ENCODE measurements at regions not wholly inside any gene's neighbourhood (a gene's known extent, or its start where the extent isn't known, plus 50 kb on each side); places are given as distances from the start of the nearest gene placed in this dataset.
"Not testable (repeated sequence)": the region's sequence is repeated elsewhere in the genome, so short reads cannot be mapped to it uniquely, and the experiment has no call there.

GRCh38 chr13:83439464-83439863 lies 442.8 kb downstream of the SLITRK1 start:
- H3K27me3 ChIP-seq (ENCODE audit: control insufficient read depth, insufficient read depth, low read length); H3K27ac ChIP-seq (ENCODE audit: low read depth, low read length); H3K4me3 ChIP-seq (ENCODE audit: low read depth, low read length); H3K4me1 ChIP-seq (ENCODE audit: control insufficient read depth, insufficient read depth, low read length); DNase-seq (ENCODE audit: low read depth in 4 of 6, low spot score in 6 of 6); H3K36me3 ChIP-seq (ENCODE audit: control insufficient read depth, insufficient read depth, low read length); H3K9me3 ChIP-seq (ENCODE audit: control insufficient read depth, insufficient read depth, low read length): not testable (repeated sequence)
- WGBS (ENCODE audit: insufficient coverage), result 95% methylated on average over 12 of the region's 12 CpGs

GRCh38 chr13:83423861-83424260 lies 458.4 kb downstream of the SLITRK1 start:
- Histone ChIP-seq H3K36me3 (ENCODE audit: control insufficient read depth, insufficient read depth, low read length) (no peaks in the 10 kb centered on the region), H3K4me1 (ENCODE audit: control insufficient read depth, insufficient read depth, low read length) (no peaks in the 10 kb centered on the region), H3K27me3 (ENCODE audit: control insufficient read depth, insufficient read depth, low read length) (no peaks in the 10 kb centered on the region), H3K9me3 (ENCODE audit: control insufficient read depth, insufficient read depth, low read length) (peaks cover 3% of the 10 kb centered on the region), H3K4me3 (ENCODE audit: low read depth, low read length) (no peak overlapping the region), H3K27ac (ENCODE audit: low read depth, low read length) (no peak overlapping the region)
- DNase-seq (ENCODE audit: low read depth in 4 of 6, low spot score in 6 of 6), result no peak
- WGBS (ENCODE audit: insufficient coverage), result no CpG with 5 or more reads among the region's 3 CpGs

GRCh38 chr13:83423381-83423780 lies 458.9 kb downstream of the SLITRK1 start:
- no peaks in the 10 kb centered on the region for H3K4me1 ChIP-seq (ENCODE audit: control insufficient read depth, insufficient read depth, low read length)

GRCh38 chr13:83414393-83414792 lies 467.9 kb downstream of the SLITRK1 start:
- Histone ChIP-seq H3K27me3 (ENCODE audit: control insufficient read depth, insufficient read depth, low read length) (no peaks in the 10 kb centered on the region), H3K9me3 (ENCODE audit: control insufficient read depth, insufficient read depth, low read length) (no peaks in the 10 kb centered on the region), H3K27ac (ENCODE audit: low read depth, low read length) (no peak overlapping the region), H3K4me1 (ENCODE audit: control insufficient read depth, insufficient read depth, low read length) (no peaks in the 10 kb centered on the region), H3K36me3 (ENCODE audit: control insufficient read depth, insufficient read depth, low read length) (no peaks in the 10 kb centered on the region), H3K4me3 (ENCODE audit: low read depth, low read length) (no peak overlapping the region)
- 100% methylated on average over 1 of the region's 4 CpGs for WGBS (ENCODE audit: insufficient coverage)
- no peak for DNase-seq (ENCODE audit: low read depth in 4 of 6, low spot score in 6 of 6)

More at GRCh38 chr13:83423381-83423780, 458.9 kb downstream of the SLITRK1 start:
- Histone ChIP-seq H3K4me3 (ENCODE audit: low read depth, low read length) (no peak overlapping the region), H3K9me3 (ENCODE audit: control insufficient read depth, insufficient read depth, low read length) (peaks cover 3% of the 10 kb centered on the region), H3K27me3 (ENCODE audit: control insufficient read depth, insufficient read depth, low read length) (no peaks in the 10 kb centered on the region), H3K27ac (ENCODE audit: low read depth, low read length) (no peak overlapping the region), H3K36me3 (ENCODE audit: control insufficient read depth, insufficient read depth, low read length) (no peaks in the 10 kb centered on the region)
- WGBS (ENCODE audit: insufficient coverage), result no CpG with 5 or more reads among the region's 2 CpGs
- no peak for DNase-seq (ENCODE audit: low read depth in 4 of 6, low spot score in 6 of 6)

- no peak for DNase-seq (ENCODE audit: low read depth in 4 of 6, low spot score in 6 of 6)
- Histone ChIP-seq H3K27me3 (ENCODE audit: control insufficient read depth, insufficient read depth, low read length) (no peaks in the 10 kb centered on the region), H3K36me3 (ENCODE audit: control insufficient read depth, insufficient read depth, low read length) (no peaks in the 10 kb centered on the region), H3K4me1 (ENCODE audit: control insufficient read depth, insufficient read depth, low read length) (no peaks in the 10 kb centered on the region), H3K27ac (ENCODE audit: low read depth, low read length) (no peak overlapping the region), H3K4me3 (ENCODE audit: low read depth, low read length) (no peak overlapping the region), H3K9me3 (ENCODE audit: control insufficient read depth, insufficient read depth, low read length) (no peaks in the 10 kb centered on the region)
- WGBS (ENCODE audit: insufficient coverage), result no CpG with 5 or more reads among the region's 1 CpG
Measured at GRCh38 chr13:83386609-83387008, 495.7 kb downstream of the SLITRK1 start.

- no peaks in the 10 kb centered on the region for H3K9me3 ChIP-seq (ENCODE audit: control insufficient read depth, insufficient read depth, low read length)
- H3K27ac ChIP-seq (ENCODE audit: low read depth, low read length), result no peak overlapping the region
- H3K36me3 ChIP-seq (ENCODE audit: control insufficient read depth, insufficient read depth, low read length), result no peaks in the 10 kb centered on the region
- no peaks in the 10 kb centered on the region for H3K27me3 ChIP-seq (ENCODE audit: control insufficient read depth, insufficient read depth, low read length)
- no peaks in the 10 kb centered on the region for H3K4me1 ChIP-seq (ENCODE audit: control insufficient read depth, insufficient read depth, low read length)
- DNase-seq (ENCODE audit: low read depth in 4 of 6, low spot score in 6 of 6), result no peak
- H3K4me3 ChIP-seq (ENCODE audit: low read depth, low read length), result no peak overlapping the region
- no CpG with 5 or more reads among the region's 1 CpG for WGBS (ENCODE audit: insufficient coverage)
Measured at GRCh38 chr13:83378908-83379307, 503.4 kb downstream of the SLITRK1 start.

- Histone ChIP-seq H3K36me3 (ENCODE audit: control insufficient read depth, insufficient read depth, low read length) (no peaks in the 10 kb centered on the region), H3K9me3 (ENCODE audit: control insufficient read depth, insufficient read depth, low read length) (peaks cover 2% of the 10 kb centered on the region), H3K4me1 (ENCODE audit: control insufficient read depth, insufficient read depth, low read length) (no peaks in the 10 kb centered on the region), H3K27ac (ENCODE audit: low read depth, low read length) (no peak overlapping the region), H3K4me3 (ENCODE audit: low read depth, low read length) (no peak overlapping the region), H3K27me3 (ENCODE audit: control insufficient read depth, insufficient read depth, low read length) (no peaks in the 10 kb centered on the region)
- no CpG with 5 or more reads among the region's 1 CpG for WGBS (ENCODE audit: insufficient coverage)
- no peak for DNase-seq (ENCODE audit: low read depth in 4 of 6, low spot score in 6 of 6)
Measured at GRCh38 chr13:83377491-83377890, 504.8 kb downstream of the SLITRK1 start.

GRCh38 chr13:83372786-83373185 lies 509.5 kb downstream of the SLITRK1 start:
- Histone ChIP-seq H3K9me3 (ENCODE audit: control insufficient read depth, insufficient read depth, low read length) (peaks cover 2% of the 10 kb centered on the region), H3K36me3 (ENCODE audit: control insufficient read depth, insufficient read depth, low read length) (no peaks in the 10 kb centered on the region), H3K4me1 (ENCODE audit: control insufficient read depth, insufficient read depth, low read length) (no peaks in the 10 kb centered on the region), H3K27me3 (ENCODE audit: control insufficient read depth, insufficient read depth, low read length) (no peaks in the 10 kb centered on the region), H3K27ac (ENCODE audit: low read depth, low read length) (no peak overlapping the region), H3K4me3 (ENCODE audit: low read depth, low read length) (no peak overlapping the region)
- no peak for DNase-seq (ENCODE audit: low read depth in 4 of 6, low spot score in 6 of 6)
- 14% methylated on average over 1 of the region's 2 CpGs for WGBS (ENCODE audit: insufficient coverage)

GRCh38 chr13:83365723-83366122 lies 516.6 kb downstream of the SLITRK1 start:
- Histone ChIP-seq H3K9me3 (ENCODE audit: control insufficient read depth, insufficient read depth, low read length) (no peaks in the 10 kb centered on the region), H3K27ac (ENCODE audit: low read depth, low read length) (no peak overlapping the region), H3K4me1 (ENCODE audit: control insufficient read depth, insufficient read depth, low read length) (no peaks in the 10 kb centered on the region), H3K27me3 (ENCODE audit: control insufficient read depth, insufficient read depth, low read length) (no peaks in the 10 kb centered on the region), H3K36me3 (ENCODE audit: control insufficient read depth, insufficient read depth, low read length) (no peaks in the 10 kb centered on the region), H3K4me3 (ENCODE audit: low read depth, low read length) (no peak overlapping the region)
- no peak for DNase-seq (ENCODE audit: low read depth in 4 of 6, low spot score in 6 of 6)

GRCh38 chr13:83355041-83355440 lies 527.2 kb downstream of the SLITRK1 start:
- WGBS (ENCODE audit: insufficient coverage), result no CpG with 5 or more reads among the region's 1 CpG
- Histone ChIP-seq H3K27me3 (ENCODE audit: control insufficient read depth, insufficient read depth, low read length) (no peaks in the 10 kb centered on the region), H3K9me3 (ENCODE audit: control insufficient read depth, insufficient read depth, low read length) (no peaks in the 10 kb centered on the region), H3K27ac (ENCODE audit: low read depth, low read length) (no peak overlapping the region), H3K4me3 (ENCODE audit: low read depth, low read length) (no peak overlapping the region), H3K4me1 (ENCODE audit: control insufficient read depth, insufficient read depth, low read length) (no peaks in the 10 kb centered on the region), H3K36me3 (ENCODE audit: control insufficient read depth, insufficient read depth, low read length) (no peaks in the 10 kb centered on the region)
- DNase-seq (ENCODE audit: low read depth in 4 of 6, low spot score in 6 of 6), result no peak
